H9 (cell line): ENCODE measurements at regions not wholly inside any gene's neighbourhood (a gene's known extent, or its start where the extent isn't known, plus 50 kb on each side); places are given as distances from the start of the nearest gene placed in this dataset.

Experiments used
- DNase-seq: peaks from one replicate; pipeline ENCODE4 v3.0.0-alpha.2; 2017
- H2AFZ ChIP-seq: one replicate; pipeline ENCODE4 v1.6.1; 2013; ENCODE audit warnings: mild to moderate bottlenecking, low read length, control low read depth, moderate library complexity
- H2AK5ac ChIP-seq: 2 replicates; pipeline ENCODE4 v1.6.1; 2013; ENCODE audit warnings: low read length, control low read depth, mixed read lengths; ENCODE audit not compliant: insufficient read length
- H2BK120ac ChIP-seq: one replicate; pipeline ENCODE4 v1.6.1; 2013; ENCODE audit warnings: low read depth, mild to moderate bottlenecking, low read length, control low read depth, inconsistent platforms; ENCODE audit not compliant: poor library complexity, severe bottlenecking
- H2BK12ac ChIP-seq: 2 replicates; pipeline ENCODE4 v1.6.1; 2013; ENCODE audit warnings: low read length, control low read depth, mixed read lengths, low read depth; ENCODE audit not compliant: insufficient read length
- H2BK15ac ChIP-seq: 2 replicates; pipeline ENCODE4 v1.6.1; 2013; ENCODE audit warnings: low read depth, low read length, control low read depth
- H2BK20ac ChIP-seq: one replicate; pipeline ENCODE4 v1.6.1; 2013; ENCODE audit warnings: low read depth, mild to moderate bottlenecking, low read length, control low read depth, inconsistent platforms; ENCODE audit not compliant: poor library complexity, severe bottlenecking
- H2BK5ac ChIP-seq: 2 replicates; pipeline ENCODE4 v1.6.1; 2013; ENCODE audit warnings: low read length, control low read depth, mixed read lengths; ENCODE audit not compliant: insufficient read length
- H3K14ac ChIP-seq: 2 replicates; pipeline ENCODE4 v1.6.1; 2013; ENCODE audit warnings: low read length, control low read depth; ENCODE audit not compliant: insufficient read depth
- H3K18ac ChIP-seq: 2 replicates; pipeline ENCODE4 v1.6.1; 2013; ENCODE audit warnings: low read depth, mild to moderate bottlenecking, mixed read lengths, low read length, control low read depth; ENCODE audit not compliant: insufficient read length
- H3K23ac ChIP-seq: 2 replicates; pipeline ENCODE4 v1.6.1; 2013; ENCODE audit warnings: low read length, control low read depth, mixed read lengths, low read depth; ENCODE audit not compliant: insufficient read length
- H3K23me2 ChIP-seq: 2 replicates; pipeline ENCODE4 v1.6.1; 2013; ENCODE audit warnings: low read depth, mild to moderate bottlenecking, mixed read lengths, low read length, control low read depth; ENCODE audit not compliant: insufficient read length, poor library complexity, severe bottlenecking
- H3K27ac ChIP-seq: 2 replicates; pipeline ENCODE4 v1.5.1; 2013; ENCODE audit warnings: low read length, control low read depth, mixed read lengths, low read depth; ENCODE audit not compliant: insufficient read length
- H3K27me3 ChIP-seq: 2 replicates; pipeline ENCODE4 v1.6.1; 2013; ENCODE audit warnings: low read length, control low read depth, inconsistent platforms; ENCODE audit not compliant: insufficient read depth
- H3K4ac ChIP-seq: 2 replicates; pipeline ENCODE4 v1.6.1; 2013; ENCODE audit warnings: low read depth, mild to moderate bottlenecking, control low read depth, inconsistent platforms, low read length, moderate library complexity
- H3K4me1 ChIP-seq: 2 replicates; pipeline ENCODE4 v1.6.1; 2013; ENCODE audit warnings: low read length, control low read depth, inconsistent platforms; ENCODE audit not compliant: insufficient read depth
- H3K4me2 ChIP-seq: 2 replicates; pipeline ENCODE4 v1.6.1; 2013; ENCODE audit warnings: low read length, control low read depth, mixed read lengths; ENCODE audit not compliant: insufficient read length, insufficient read depth
- H3K56ac ChIP-seq: 2 replicates; pipeline ENCODE4 v1.6.1; 2013; ENCODE audit warnings: low read depth, mild to moderate bottlenecking, mixed read lengths, low read length, control low read depth; ENCODE audit not compliant: insufficient read length
- H3K79me1 ChIP-seq: 2 replicates; pipeline ENCODE4 v1.6.1; 2013; ENCODE audit warnings: low read depth, mild to moderate bottlenecking, moderate library complexity, low read length, control low read depth, inconsistent platforms; ENCODE audit not compliant: insufficient read depth, poor library complexity, severe bottlenecking
- H3K79me2 ChIP-seq: 2 replicates; pipeline ENCODE4 v1.6.1; 2013; ENCODE audit warnings: low read length, control low read depth, inconsistent platforms; ENCODE audit not compliant: insufficient read depth
- H3K9ac ChIP-seq: 2 replicates; pipeline ENCODE4 v1.6.1; 2013; ENCODE audit warnings: low read length, control low read depth, mixed read lengths; ENCODE audit not compliant: insufficient read length; ENCODE audit errors: extremely low read depth
- H3K9me3 ChIP-seq: one replicate; pipeline ENCODE4 v1.6.1; 2013; ENCODE audit warnings: low read depth, low read length, inconsistent platforms; ENCODE audit not compliant: control insufficient read depth
- H3T11ph ChIP-seq: one replicate; pipeline ENCODE4 v1.6.1; 2013; ENCODE audit warnings: mild to moderate bottlenecking, low read length, control low read depth, inconsistent platforms
- H4K20me1 ChIP-seq: one replicate; pipeline ENCODE4 v1.6.1; 2013; ENCODE audit not compliant: control insufficient read depth, insufficient read length, insufficient read depth
- H4K5ac ChIP-seq: 2 replicates; pipeline ENCODE4 v1.6.1; 2013; ENCODE audit warnings: low read depth, mild to moderate bottlenecking, mixed read lengths, low read length, control low read depth; ENCODE audit not compliant: insufficient read length
- H4K8ac ChIP-seq: replicated peaks from 2 replicates; pipeline ENCODE4 v1.6.1; 2013; ENCODE audit warnings: low read length, control low read depth, mixed read lengths, low read depth; ENCODE audit not compliant: insufficient read length
- H4K91ac ChIP-seq: 2 replicates; pipeline ENCODE4 v1.6.1; 2013; ENCODE audit warnings: low read depth, mild to moderate bottlenecking, moderate library complexity, mixed read lengths, low read length, control low read depth; ENCODE audit not compliant: insufficient read length
- H3K27ac Mint-ChIP-seq, 3 experiments: 2 replicates in 2 of 3; 3 replicates in 1 of 3; pipeline ENCODE4 v1.8.0; 2020 to 2021; ENCODE audit warnings: mixed read lengths in 3 of 3, mild to moderate bottlenecking in 1 of 3, moderate library complexity in 1 of 3
- H3K27me3 Mint-ChIP-seq: 2 replicates; pipeline ENCODE4 v1.8.0; 2021; ENCODE audit warnings: low read depth, mild to moderate bottlenecking, moderate library complexity, mixed read lengths
- H3K36me3 Mint-ChIP-seq, 3 experiments: 2 replicates in 2 of 3; 3 replicates in 1 of 3; pipeline ENCODE4 v1.8.0; 2020 to 2021; ENCODE audit warnings: low read depth in 3 of 3, mixed read lengths in 3 of 3; ENCODE audit not compliant: insufficient read depth in 1 of 3
- H3K4me1 Mint-ChIP-seq, 2 experiments: 2 replicates each; pipeline ENCODE4 v1.8.0; 2020; ENCODE audit warnings: mixed read lengths in 2 of 2
- H3K4me3 Mint-ChIP-seq, 2 experiments: 2 replicates in 1 of 2; 3 replicates in 1 of 2; pipeline ENCODE4 v1.8.0; 2020 to 2021; ENCODE audit warnings: mild to moderate bottlenecking in 2 of 2, mixed read lengths in 2 of 2, moderate library complexity in 1 of 2
- H3K9me3 Mint-ChIP-seq, 2 experiments: 2 replicates in 1 of 2; 3 replicates in 1 of 2; pipeline ENCODE4 v1.8.0; 2020; ENCODE audit warnings: mild to moderate bottlenecking in 2 of 2, mixed read lengths in 2 of 2, moderate library complexity in 1 of 2
- WGBS: extraction: QIAGEN DNeasy Blood & Tissue Kit; methylation state at CpG from one replicate; pipeline ENCODE4 v1.1.7; 2013; ENCODE audit warnings: missing lambda C conversion rate, low lambda C conversion rate, mixed read lengths; ENCODE audit not compliant: insufficient read length; ENCODE audit errors: extremely low coverage; 5-methylcytosine and 5-hydroxymethylcytosine counted together
- TF ChIP-seq, protein P1 (sequence below): fragments of 200-600 bp; sonication (generic); conservative IDR thresholded peaks from 3 replicates; pipeline ENCODE4 v1.8.0; 2021; ENCODE audit warnings: antibody characterized with exemption, mild to moderate bottlenecking

DNA sequence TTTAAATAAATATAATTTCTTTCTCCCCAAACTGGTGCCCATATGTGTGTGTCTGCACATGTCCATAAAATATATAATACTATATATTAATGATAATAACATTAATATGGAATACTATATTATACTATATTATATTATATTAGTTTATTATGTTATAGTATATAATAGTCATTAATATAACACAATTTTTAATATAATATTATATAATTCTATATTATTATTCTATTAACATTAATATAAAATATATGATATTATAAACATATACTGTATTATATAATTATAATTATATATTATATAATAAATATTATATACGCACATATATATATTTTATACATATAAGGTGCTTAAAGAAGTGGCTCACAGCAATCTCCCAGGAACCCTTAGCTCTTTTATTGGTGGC lies 513.0 kb upstream of the CDH11 start:
- no peaks in the 10 kb centered on the region for H3K23me2 ChIP-seq
- H3K36me3 Mint-ChIP-seq = no peaks in the 10 kb centered on the region
- H2BK12ac ChIP-seq = no peak overlapping the region
- no peak for DNase-seq
- no peak overlapping the region for H4K5ac ChIP-seq
- no peaks in the 10 kb centered on the region for H3K4me1 ChIP-seq
- H3K4ac ChIP-seq = no peak overlapping the region
- H2BK5ac ChIP-seq = no peak overlapping the region
- no peak overlapping the region for H4K8ac ChIP-seq
- peaks cover 1% of the 10 kb centered on the region for H3K27me3 Mint-ChIP-seq
- H3K27me3 ChIP-seq = no peaks in the 10 kb centered on the region
- WGBS = no CpG with 5 or more reads among the region's 1 CpG
- H3K4me2 ChIP-seq = no peak overlapping the region
- no peak overlapping the region for H3K23ac ChIP-seq
- no peak overlapping the region for H3K56ac ChIP-seq
- no peak overlapping the region for H3K14ac ChIP-seq
- no peak overlapping the region for H4K91ac ChIP-seq
- no peak overlapping the region for H3K4me3 Mint-ChIP-seq
- no peak overlapping the region for H2BK15ac ChIP-seq
- H3K9me3 Mint-ChIP-seq = no peaks in the 10 kb centered on the region; a peak in 1 of 5 replicates
- H3K79me1 ChIP-seq = no peaks in the 10 kb centered on the region
- H2AK5ac ChIP-seq = no peak overlapping the region
- H3K18ac ChIP-seq = no peak overlapping the region
- H3T11ph ChIP-seq = no peak overlapping the region
- no peaks in the 10 kb centered on the region for H3K9me3 ChIP-seq
- H2AFZ ChIP-seq = no peak overlapping the region
- H3K27ac Mint-ChIP-seq = no peak overlapping the region
- H3K27ac ChIP-seq = no peak overlapping the region
- no peaks in the 10 kb centered on the region for H4K20me1 ChIP-seq
- no peaks in the 10 kb centered on the region for H3K4me1 Mint-ChIP-seq
- H3K9ac ChIP-seq = no peak overlapping the region
- no peaks in the 10 kb centered on the region for H3K79me2 ChIP-seq
- H2BK20ac ChIP-seq = no peak overlapping the region
- TF ChIP-seq, protein P1, sequence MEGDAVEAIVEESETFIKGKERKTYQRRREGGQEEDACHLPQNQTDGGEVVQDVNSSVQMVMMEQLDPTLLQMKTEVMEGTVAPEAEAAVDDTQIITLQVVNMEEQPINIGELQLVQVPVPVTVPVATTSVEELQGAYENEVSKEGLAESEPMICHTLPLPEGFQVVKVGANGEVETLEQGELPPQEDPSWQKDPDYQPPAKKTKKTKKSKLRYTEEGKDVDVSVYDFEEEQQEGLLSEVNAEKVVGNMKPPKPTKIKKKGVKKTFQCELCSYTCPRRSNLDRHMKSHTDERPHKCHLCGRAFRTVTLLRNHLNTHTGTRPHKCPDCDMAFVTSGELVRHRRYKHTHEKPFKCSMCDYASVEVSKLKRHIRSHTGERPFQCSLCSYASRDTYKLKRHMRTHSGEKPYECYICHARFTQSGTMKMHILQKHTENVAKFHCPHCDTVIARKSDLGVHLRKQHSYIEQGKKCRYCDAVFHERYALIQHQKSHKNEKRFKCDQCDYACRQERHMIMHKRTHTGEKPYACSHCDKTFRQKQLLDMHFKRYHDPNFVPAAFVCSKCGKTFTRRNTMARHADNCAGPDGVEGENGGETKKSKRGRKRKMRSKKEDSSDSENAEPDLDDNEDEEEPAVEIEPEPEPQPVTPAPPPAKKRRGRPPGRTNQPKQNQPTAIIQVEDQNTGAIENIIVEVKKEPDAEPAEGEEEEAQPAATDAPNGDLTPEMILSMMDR = no peak
- H2BK120ac ChIP-seq = no peak overlapping the region
